ENCODE measurements at regions not wholly inside any gene's neighbourhood (a gene's known extent, or its start where the extent isn't known, plus 50 kb on each side); places are given as distances from the start of the nearest gene placed in this dataset.
"Not testable (repeated sequence)": the region's sequence is repeated elsewhere in the genome, so short reads cannot be mapped to it uniquely, and the experiment has no call there.

DNA sequence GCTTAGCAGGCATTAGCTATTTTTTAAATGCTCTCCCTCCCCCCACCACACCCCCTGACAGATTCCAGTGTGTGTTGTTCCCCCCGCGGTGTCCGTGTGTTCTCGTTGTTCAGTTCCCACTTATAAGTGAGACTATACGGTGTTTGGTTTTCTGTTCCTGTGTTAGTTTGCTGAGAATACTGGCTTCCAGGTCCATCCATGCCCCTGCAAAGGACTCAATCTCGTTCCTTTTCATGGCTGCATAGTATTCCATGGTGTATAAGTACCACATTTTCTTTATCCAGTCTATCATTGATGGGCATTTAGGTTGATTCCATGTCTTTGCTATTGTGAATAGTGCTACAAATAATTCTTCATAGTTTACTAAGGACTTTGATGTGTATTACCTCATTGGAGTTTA is 97.3 kb upstream of the ZEB2 start:
- H3K4me3 Mint-ChIP-seq; H3K27me3 Mint-ChIP-seq; DNase-seq; H3K9me3 Mint-ChIP-seq; intact Hi-C loops (cut with micrococcal nuclease); H3K4me1 Mint-ChIP-seq; H3K36me3 Mint-ChIP-seq (ENCODE audit: low read depth); H3K27ac Mint-ChIP-seq: not testable (repeated sequence)

DNA sequence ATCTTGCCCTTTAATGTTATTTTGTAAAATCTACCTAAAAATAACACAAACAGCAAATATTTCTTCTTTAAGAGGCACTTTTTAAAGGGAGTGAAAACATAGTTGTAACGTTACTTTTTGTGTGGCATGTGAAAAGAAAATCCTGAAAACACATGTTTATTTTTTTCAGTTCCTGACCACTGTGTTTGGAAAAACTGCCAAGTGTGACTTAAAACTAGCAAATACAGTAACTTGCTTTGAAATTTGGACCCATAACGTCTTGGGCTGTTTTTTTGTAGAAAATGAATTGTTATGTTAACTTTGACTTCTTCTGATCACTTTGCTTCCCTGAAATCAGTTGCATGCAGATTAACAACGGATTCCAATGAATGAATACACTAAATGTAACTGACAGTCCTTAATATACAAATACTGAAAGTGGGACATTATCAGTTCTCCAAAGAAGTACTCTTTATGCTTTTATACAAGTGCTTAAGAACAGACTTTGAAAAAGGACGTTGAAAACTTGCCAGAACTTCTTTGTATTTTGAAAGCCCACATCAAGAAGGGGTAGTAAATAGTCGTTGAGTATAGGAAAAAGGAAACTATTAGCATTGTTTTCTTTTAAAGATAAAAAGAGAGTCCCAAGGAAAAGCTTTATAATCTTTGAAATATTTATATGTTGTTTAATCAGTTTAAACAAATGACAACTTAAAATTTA is 96.1 kb upstream of the ZEB2 start:
- no peaks in the 10 kb centered on the region for H3K27me3 Mint-ChIP-seq
- intact Hi-C loops (cut with micrococcal nuclease), result no loop called here
- H3K36me3 Mint-ChIP-seq (ENCODE audit: low read depth), result no peaks in the 10 kb centered on the region
- H3K9me3 Mint-ChIP-seq, result peaks cover 3% of the 10 kb centered on the region
- no peak overlapping the region for H3K4me3 Mint-ChIP-seq
- no peak overlapping the region for H3K27ac Mint-ChIP-seq
- no peak for DNase-seq
- H3K4me1 Mint-ChIP-seq, result no peaks in the 10 kb centered on the region

GRCh38 chr2:144607891-144608521 is 88.1 kb upstream of the ZEB2 start:
- Mint-ChIP-seq H3K4me3 (no peak overlapping the region), H3K27ac (no peak overlapping the region), H3K9me3 (no peaks in the 10 kb centered on the region), H3K36me3 (ENCODE audit: low read depth) (no peaks in the 10 kb centered on the region), H3K4me1 (no peaks in the 10 kb centered on the region), H3K27me3 (peaks cover 3% of the 10 kb centered on the region)
- intact Hi-C loops (cut with micrococcal nuclease), result no loop called here
- DNase-seq, result no peak

DNA sequence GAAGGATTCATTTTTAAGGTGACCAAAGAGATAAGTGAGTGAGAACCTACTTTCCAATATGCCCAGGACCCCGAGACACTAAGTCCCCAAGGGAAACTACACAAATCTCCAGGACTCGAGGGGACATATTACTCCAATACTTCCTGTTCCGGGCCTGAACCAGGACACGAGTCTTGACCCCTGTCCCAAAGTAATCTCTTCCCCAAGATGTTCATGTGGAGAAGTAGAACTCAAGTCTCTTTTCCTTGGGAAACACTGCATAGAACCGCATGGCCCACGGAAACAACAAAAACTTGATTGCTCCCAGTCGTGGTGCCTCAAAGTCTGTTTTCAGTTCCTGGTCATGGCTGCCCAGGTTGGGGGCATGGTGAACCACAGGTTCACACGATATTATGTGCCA is 87.2 kb upstream of the ZEB2 start:
- H3K36me3 Mint-ChIP-seq (ENCODE audit: low read depth), result no peaks in the 10 kb centered on the region
- no peak overlapping the region for H3K27ac Mint-ChIP-seq
- no peak for DNase-seq
- H3K27me3 Mint-ChIP-seq, result peaks cover 3% of the 10 kb centered on the region
- H3K4me1 Mint-ChIP-seq, result no peaks in the 10 kb centered on the region
- H3K4me3 Mint-ChIP-seq, result no peak overlapping the region
- no peaks in the 10 kb centered on the region for H3K9me3 Mint-ChIP-seq
- intact Hi-C loops (cut with micrococcal nuclease), result no loop called here

- peaks cover 3% of the 10 kb centered on the region for H3K27me3 Mint-ChIP-seq
- H3K4me1 Mint-ChIP-seq, result no peaks in the 10 kb centered on the region
- H3K36me3 Mint-ChIP-seq (ENCODE audit: low read depth), result no peaks in the 10 kb centered on the region
- H3K4me3 Mint-ChIP-seq, result no peak overlapping the region
- intact Hi-C loops (cut with micrococcal nuclease), result no loop called here
- no peak for DNase-seq
- H3K9me3 Mint-ChIP-seq, result no peaks in the 10 kb centered on the region
- H3K27ac Mint-ChIP-seq, result no peak overlapping the region
These were observed 86.7 kb upstream of the ZEB2 start for GRCh38 chr2:144606466-144607095.

- no peak overlapping the region for H3K4me3 Mint-ChIP-seq
- DNase-seq, result no peak
- no peak overlapping the region for H3K27ac Mint-ChIP-seq
- H3K4me1 Mint-ChIP-seq, result no peaks in the 10 kb centered on the region
- no peaks in the 10 kb centered on the region for H3K36me3 Mint-ChIP-seq (ENCODE audit: low read depth)
- H3K9me3 Mint-ChIP-seq, result no peaks in the 10 kb centered on the region
- intact Hi-C loops (cut with micrococcal nuclease), result no loop called here
- H3K27me3 Mint-ChIP-seq, result peaks cover 8% of the 10 kb centered on the region
These were observed 85.4 kb upstream of the ZEB2 start for GRCh38 chr2:144605231-144605840.

- Mint-ChIP-seq H3K4me1 (no peaks in the 10 kb centered on the region), H3K27ac (no peak overlapping the region), H3K4me3 (no peak overlapping the region), H3K27me3 (peaks cover 11% of the 10 kb centered on the region), H3K9me3 (no peaks in the 10 kb centered on the region), H3K36me3 (ENCODE audit: low read depth) (no peaks in the 10 kb centered on the region)
- no peak for DNase-seq
- intact Hi-C loops (cut with micrococcal nuclease), result no loop called here
These were observed 83.4 kb upstream of the ZEB2 start for GRCh38 chr2:144603334-144603733.

GRCh38 chr2:144598906-144599305 is 79.0 kb upstream of the ZEB2 start:
- H3K36me3 Mint-ChIP-seq (ENCODE audit: low read depth), result no peaks in the 10 kb centered on the region
- H3K9me3 Mint-ChIP-seq, result no peaks in the 10 kb centered on the region
- H3K27ac Mint-ChIP-seq, result no peak overlapping the region
- no peak for DNase-seq
- H3K4me3 Mint-ChIP-seq, result no peak overlapping the region
- intact Hi-C loops (cut with micrococcal nuclease), result no loop called here
- H3K4me1 Mint-ChIP-seq, result peaks cover 3% of the 10 kb centered on the region
- peaks cover 16% of the 10 kb centered on the region for H3K27me3 Mint-ChIP-seq

DNA sequence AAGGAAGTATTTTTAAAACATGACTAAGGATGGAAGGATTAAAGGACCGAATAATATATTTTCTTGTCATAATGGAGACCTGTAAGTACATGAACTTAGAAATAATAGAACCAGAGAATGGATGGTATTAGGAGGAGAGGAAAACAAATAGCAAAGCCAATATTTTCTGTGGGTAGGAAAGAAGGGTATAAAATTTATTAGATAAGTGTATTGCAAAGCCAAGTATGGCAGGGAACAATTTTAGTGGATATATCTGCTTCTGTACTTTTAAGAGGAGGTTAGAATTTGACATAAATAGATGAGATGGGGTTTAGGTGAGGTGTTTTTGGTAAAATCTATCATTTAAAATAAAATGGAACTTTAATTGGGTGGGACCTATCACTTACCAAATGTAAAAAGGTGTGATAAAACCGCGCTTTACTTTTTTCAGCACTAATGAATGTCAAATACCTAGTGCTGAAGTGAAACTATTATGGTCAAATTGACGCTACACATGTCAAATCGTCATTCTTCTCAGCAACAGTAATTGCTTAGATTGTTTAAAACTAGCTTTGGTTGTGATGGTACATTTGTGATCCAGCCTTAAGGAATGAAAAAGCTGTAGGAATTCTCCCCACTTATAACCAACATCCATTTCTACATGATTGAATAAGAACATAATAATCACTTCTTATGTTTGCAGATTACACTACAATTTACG is 78.1 kb upstream of the ZEB2 start:
- intact Hi-C loops (cut with micrococcal nuclease), result no loop called here
- Mint-ChIP-seq H3K4me3 (no peak overlapping the region), H3K27me3 (peaks cover 17% of the 10 kb centered on the region), H3K27ac (no peak overlapping the region), H3K4me1 (peaks cover 3% of the 10 kb centered on the region), H3K9me3 (no peaks in the 10 kb centered on the region), H3K36me3 (ENCODE audit: low read depth) (no peaks in the 10 kb centered on the region)
- no peak for DNase-seq

GRCh38 chr2:144597388-144597787 is 77.5 kb upstream of the ZEB2 start:
- Mint-ChIP-seq H3K9me3 (no peaks in the 10 kb centered on the region), H3K4me1 (peaks cover 3% of the 10 kb centered on the region), H3K36me3 (ENCODE audit: low read depth) (no peaks in the 10 kb centered on the region), H3K27ac (no peak overlapping the region), H3K27me3 (peaks cover 17% of the 10 kb centered on the region), H3K4me3 (no peak overlapping the region)
- no peak for DNase-seq
- intact Hi-C loops (cut with micrococcal nuclease), result no loop called here

DNA sequence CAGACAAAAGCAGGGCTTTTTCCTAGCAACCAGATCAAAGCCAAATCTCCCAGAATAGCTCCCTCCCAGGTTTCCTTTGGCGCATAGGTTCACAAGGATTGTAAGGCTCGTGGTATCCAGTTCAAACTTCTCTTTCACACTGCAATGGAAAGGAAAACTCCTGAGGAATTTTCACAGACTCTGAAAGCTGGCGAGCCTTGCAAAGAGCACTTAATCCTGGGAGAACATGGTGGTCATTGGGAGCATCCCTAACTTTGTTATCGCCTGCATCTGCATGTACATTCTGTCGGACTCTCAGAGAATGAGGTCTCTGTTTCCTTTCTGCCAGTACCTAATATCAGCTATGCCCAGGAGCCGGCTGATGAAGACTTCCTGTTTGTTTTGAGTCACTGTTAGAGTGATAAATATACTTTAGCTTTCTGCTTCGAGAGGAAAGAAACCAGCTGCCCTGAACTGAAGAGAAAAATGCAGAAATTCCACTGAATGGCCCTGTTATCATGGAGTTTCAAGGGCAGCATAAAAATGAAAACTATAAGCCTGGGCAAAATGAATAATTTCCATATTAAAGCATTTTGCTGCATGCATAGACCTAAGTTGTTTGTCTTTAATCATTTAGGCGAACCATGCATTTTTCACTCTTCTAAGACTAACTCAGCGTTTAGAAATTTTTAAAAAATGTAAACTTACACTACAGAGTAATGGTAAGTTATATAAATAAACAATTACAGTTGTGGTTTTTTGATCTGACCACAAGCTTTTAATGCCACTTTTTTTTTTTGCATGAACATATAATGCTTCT is 76.4 kb upstream of the ZEB2 start:
- H3K4me3 Mint-ChIP-seq, result no peak overlapping the region
- no peak overlapping the region for H3K27ac Mint-ChIP-seq
- H3K36me3 Mint-ChIP-seq (ENCODE audit: low read depth), result no peaks in the 10 kb centered on the region
- peaks cover 3% of the 10 kb centered on the region for H3K4me1 Mint-ChIP-seq
- H3K27me3 Mint-ChIP-seq, result peaks cover 19% of the 10 kb centered on the region
- H3K9me3 Mint-ChIP-seq, result no peaks in the 10 kb centered on the region
- DNase-seq, result no peak
- intact Hi-C loops (cut with micrococcal nuclease), result no loop called here

GRCh38 chr2:144595686-144596072 is 75.8 kb upstream of the ZEB2 start:
- Mint-ChIP-seq H3K27ac (no peak overlapping the region), H3K36me3 (ENCODE audit: low read depth) (no peaks in the 10 kb centered on the region), H3K4me3 (no peak overlapping the region), H3K4me1 (peaks cover 3% of the 10 kb centered on the region), H3K9me3 (no peaks in the 10 kb centered on the region), H3K27me3 (peaks cover 17% of the 10 kb centered on the region)
- no peak for DNase-seq
- intact Hi-C loops (cut with micrococcal nuclease), result no loop called here

DNA sequence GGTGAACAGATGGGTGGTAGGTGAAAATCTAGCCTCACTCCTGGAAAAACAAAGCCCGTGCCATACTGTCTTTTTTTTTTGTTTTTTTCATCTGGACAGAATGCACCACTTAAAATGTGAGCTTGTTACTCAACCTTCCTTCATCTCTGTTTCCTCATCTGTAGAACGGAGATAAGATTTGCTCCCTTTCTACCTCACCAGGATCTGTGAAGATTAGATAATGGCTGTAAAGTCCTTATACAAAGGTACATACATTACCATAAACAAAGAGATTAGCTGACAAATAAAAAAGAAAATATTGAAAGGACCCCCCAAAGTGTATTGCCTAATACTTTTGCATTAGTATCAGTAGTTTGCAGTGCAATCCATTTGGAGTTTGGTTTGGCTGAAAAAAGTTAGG is 75.4 kb upstream of the ZEB2 start:
- H3K27me3 Mint-ChIP-seq, result peaks cover 14% of the 10 kb centered on the region
- intact Hi-C loops (cut with micrococcal nuclease), result no loop called here
- H3K36me3 Mint-ChIP-seq (ENCODE audit: low read depth), result no peaks in the 10 kb centered on the region
- H3K4me1 Mint-ChIP-seq, result peaks cover 3% of the 10 kb centered on the region
- H3K9me3 Mint-ChIP-seq, result no peaks in the 10 kb centered on the region
- no peak overlapping the region for H3K27ac Mint-ChIP-seq
- no peak overlapping the region for H3K4me3 Mint-ChIP-seq
- no peak for DNase-seq
